IMR-90 (cell line): ENCODE measurements at regions not wholly inside any gene's neighbourhood (a gene's known extent, or its start where the extent isn't known, plus 50 kb on each side); places are given as distances from the start of the nearest gene placed in this dataset.

Source experiments
- CEBPB ChIP-seq: IDR thresholded peaks from 2 replicates; pipeline ENCODE4 v1.6.1; 2012; ENCODE audit warnings: low read depth, low read length, improper control_type of control experiment
- CHD1 ChIP-seq: IDR thresholded peaks from 2 replicates; pipeline ENCODE4 v1.6.1; 2012; ENCODE audit warnings: low read depth, low read length, improper control_type of control experiment
- NFE2L2 ChIP-seq: fragments of 150-350 bp; IDR thresholded peaks from 2 replicates; pipeline ENCODE4 v1.6.1; 2016; ENCODE audit warnings: low read depth, mild to moderate bottlenecking, low read length
- POLR2A ChIP-seq: IDR thresholded peaks from 2 replicates; pipeline ENCODE4 v1.6.1; 2012; ENCODE audit warnings: mild to moderate bottlenecking, low read depth, low read length
- RAD21 ChIP-seq: IDR thresholded peaks from 2 replicates; pipeline ENCODE4 v1.6.1; 2012; ENCODE audit warnings: low read length, improper control_type of control experiment
- RCOR1 ChIP-seq: IDR thresholded peaks from 2 replicates; pipeline ENCODE4 v1.6.1; 2012; ENCODE audit warnings: mild to moderate bottlenecking, low read length, improper control_type of control experiment; ENCODE audit not compliant: insufficient replicate concordance
- RFX5 ChIP-seq: IDR thresholded peaks from 2 replicates; pipeline ENCODE4 v1.8.0; 2012; ENCODE audit warnings: low read depth, mild to moderate bottlenecking, low read length, moderate library complexity
- SMC3 ChIP-seq: fragments of 150-350 bp; IDR thresholded peaks from 2 replicates; pipeline ENCODE4 v1.6.1; 2016; ENCODE audit warnings: low read depth, mild to moderate bottlenecking, antibody characterized with exemption, low read length, moderate library complexity
- TF ChIP-seq, protein P1 (sequence below): conservative IDR thresholded peaks from 2 replicates; pipeline ENCODE4 v1.5.1; 2012; ENCODE audit warnings: mild to moderate bottlenecking, low read depth, low read length, improper control_type of control experiment
- TF ChIP-seq, protein P2 (sequence below): fragments of 150-350 bp; IDR thresholded peaks from 2 replicates; pipeline ENCODE4 v1.6.1; 2017; ENCODE audit warnings: mild to moderate bottlenecking, antibody characterized with exemption, low read length, low read depth

DNA sequence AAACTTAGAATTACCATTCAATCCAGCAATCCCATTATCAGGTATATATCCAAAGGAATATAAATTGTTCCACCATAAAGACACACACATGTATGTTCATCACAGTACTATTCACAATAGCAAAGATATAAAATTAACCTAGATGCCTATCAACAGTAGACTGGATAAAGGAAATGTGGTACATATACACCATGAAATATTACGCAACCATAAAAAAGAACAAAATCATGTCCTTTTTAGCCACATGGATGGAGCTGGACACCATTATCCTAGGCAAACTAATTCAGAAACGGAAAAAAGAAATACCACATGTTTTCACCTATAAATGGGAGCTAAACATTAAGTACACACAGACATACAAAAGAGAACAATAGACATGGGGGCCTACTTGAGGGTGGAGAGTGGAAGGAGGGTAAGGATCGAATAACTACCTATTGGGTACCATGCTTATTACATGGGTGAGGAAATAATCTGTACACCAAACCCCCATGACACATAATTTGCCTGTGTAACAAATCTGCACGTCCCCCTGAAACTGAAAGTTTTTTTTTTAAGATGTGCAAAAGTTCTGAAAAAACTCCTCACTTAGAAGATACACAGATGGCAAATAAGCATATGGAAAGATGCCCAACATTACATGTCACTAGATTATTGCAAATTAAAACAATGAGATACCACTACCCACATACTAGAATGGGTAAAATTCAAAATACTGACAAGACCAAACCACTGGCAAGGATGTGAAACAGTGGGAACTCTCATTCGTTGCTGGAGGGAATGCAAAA, 313.0 kb upstream of the CD180 start:
- TF ChIP-seq, protein P1, sequence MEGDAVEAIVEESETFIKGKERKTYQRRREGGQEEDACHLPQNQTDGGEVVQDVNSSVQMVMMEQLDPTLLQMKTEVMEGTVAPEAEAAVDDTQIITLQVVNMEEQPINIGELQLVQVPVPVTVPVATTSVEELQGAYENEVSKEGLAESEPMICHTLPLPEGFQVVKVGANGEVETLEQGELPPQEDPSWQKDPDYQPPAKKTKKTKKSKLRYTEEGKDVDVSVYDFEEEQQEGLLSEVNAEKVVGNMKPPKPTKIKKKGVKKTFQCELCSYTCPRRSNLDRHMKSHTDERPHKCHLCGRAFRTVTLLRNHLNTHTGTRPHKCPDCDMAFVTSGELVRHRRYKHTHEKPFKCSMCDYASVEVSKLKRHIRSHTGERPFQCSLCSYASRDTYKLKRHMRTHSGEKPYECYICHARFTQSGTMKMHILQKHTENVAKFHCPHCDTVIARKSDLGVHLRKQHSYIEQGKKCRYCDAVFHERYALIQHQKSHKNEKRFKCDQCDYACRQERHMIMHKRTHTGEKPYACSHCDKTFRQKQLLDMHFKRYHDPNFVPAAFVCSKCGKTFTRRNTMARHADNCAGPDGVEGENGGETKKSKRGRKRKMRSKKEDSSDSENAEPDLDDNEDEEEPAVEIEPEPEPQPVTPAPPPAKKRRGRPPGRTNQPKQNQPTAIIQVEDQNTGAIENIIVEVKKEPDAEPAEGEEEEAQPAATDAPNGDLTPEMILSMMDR, result no peak
- TF ChIP-seq RFX5 (no peak), CEBPB (peak; percentile 61), NFE2L2 (no peak), SMC3 (no peak), POLR2A (no peak), CHD1 (no peak), RAD21 (no peak), RCOR1 (no peak)
- TF ChIP-seq, protein P2, sequence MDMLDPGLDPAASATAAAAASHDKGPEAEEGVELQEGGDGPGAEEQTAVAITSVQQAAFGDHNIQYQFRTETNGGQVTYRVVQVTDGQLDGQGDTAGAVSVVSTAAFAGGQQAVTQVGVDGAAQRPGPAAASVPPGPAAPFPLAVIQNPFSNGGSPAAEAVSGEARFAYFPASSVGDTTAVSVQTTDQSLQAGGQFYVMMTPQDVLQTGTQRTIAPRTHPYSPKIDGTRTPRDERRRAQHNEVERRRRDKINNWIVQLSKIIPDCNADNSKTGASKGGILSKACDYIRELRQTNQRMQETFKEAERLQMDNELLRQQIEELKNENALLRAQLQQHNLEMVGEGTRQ, result no peak
